ENCODE measurements at regions not wholly inside any gene's neighbourhood (a gene's known extent, or its start where the extent isn't known, plus 50 kb on each side); places are given as distances from the start of the nearest gene placed in this dataset.
"Not testable (repeated sequence)": the region's sequence is repeated elsewhere in the genome, so short reads cannot be mapped to it uniquely, and the experiment has no call there.

- Histone ChIP-seq H3K4me3 (replicated peaks; ENCODE audit: low read depth, low read length) (no peak overlapping the region), H3K36me3 (ENCODE audit: control insufficient read depth, insufficient read depth, low read length) (no peaks in the 10 kb centered on the region), H3K27me3 (replicated peaks; ENCODE audit: control insufficient read depth, insufficient read depth, low read length) (no peaks in the 10 kb centered on the region)
- no peak for TF ChIP-seq CTCF (IDR thresholded peaks at IDR 0.05; ENCODE audit: insufficient read depth, low read length, poor library complexity, severe bottlenecking)
- DNase-seq (ENCODE audit: extremely low read depth, insufficient read length), result no peak
Measured at GRCh38 chr13:33659894-33660293, 158.1 kb upstream of the RFC3 start.

GRCh38 chr13:33662392-33662791, 155.6 kb upstream of the RFC3 start:
- no peak overlapping the region for H3K4me3 ChIP-seq (replicated peaks; ENCODE audit: low read depth, low read length)
- no peaks in the 10 kb centered on the region for H3K36me3 ChIP-seq (ENCODE audit: control insufficient read depth, insufficient read depth, low read length)
- no peaks in the 10 kb centered on the region for H3K27me3 ChIP-seq (replicated peaks; ENCODE audit: control insufficient read depth, insufficient read depth, low read length)
- TF ChIP-seq CTCF (IDR thresholded peaks at IDR 0.05; ENCODE audit: insufficient read depth, low read length, poor library complexity, severe bottlenecking), result no peak
- no peak for DNase-seq (ENCODE audit: extremely low read depth, insufficient read length)

GRCh38 chr13:33665626-33666175, 152.2 kb upstream of the RFC3 start:
- H3K4me3 ChIP-seq (replicated peaks; ENCODE audit: low read depth, low read length), result no peak overlapping the region
- no peaks in the 10 kb centered on the region for H3K36me3 ChIP-seq (ENCODE audit: control insufficient read depth, insufficient read depth, low read length)
- no peak for TF ChIP-seq CTCF (IDR thresholded peaks at IDR 0.05; ENCODE audit: insufficient read depth, low read length, poor library complexity, severe bottlenecking)
- no peaks in the 10 kb centered on the region for H3K27me3 ChIP-seq (replicated peaks; ENCODE audit: control insufficient read depth, insufficient read depth, low read length)
- no peak for DNase-seq (ENCODE audit: extremely low read depth, insufficient read length)

- TF ChIP-seq CTCF (IDR thresholded peaks at IDR 0.05; ENCODE audit: insufficient read depth, low read length, poor library complexity, severe bottlenecking), result no peak
- H3K27me3 ChIP-seq (replicated peaks; ENCODE audit: control insufficient read depth, insufficient read depth, low read length), result no peaks in the 10 kb centered on the region
- H3K4me3 ChIP-seq (replicated peaks; ENCODE audit: low read depth, low read length), result no peak overlapping the region
- H3K36me3 ChIP-seq (ENCODE audit: control insufficient read depth, insufficient read depth, low read length), result no peaks in the 10 kb centered on the region
- no peak for DNase-seq (ENCODE audit: extremely low read depth, insufficient read length)
Measured at GRCh38 chr13:33671560-33671959, 146.4 kb upstream of the RFC3 start.

- not testable (repeated sequence) for H3K36me3 ChIP-seq (ENCODE audit: control insufficient read depth, insufficient read depth, low read length); DNase-seq (ENCODE audit: extremely low read depth, insufficient read length); H3K4me3 ChIP-seq (replicated peaks; ENCODE audit: low read depth, low read length); H3K27me3 ChIP-seq (replicated peaks; ENCODE audit: control insufficient read depth, insufficient read depth, low read length)
Measured at GRCh38 chr13:33672022-33672421, 145.9 kb upstream of the RFC3 start.

GRCh38 chr13:33676045-33676989, 141.6 kb upstream of the RFC3 start:
- Histone ChIP-seq H3K36me3 (ENCODE audit: control insufficient read depth, insufficient read depth, low read length) (no peaks in the 10 kb centered on the region; the same call in none of the 2 replicates), H3K27me3 (replicated peaks; ENCODE audit: control insufficient read depth, insufficient read depth, low read length) (no peaks in the 10 kb centered on the region), H3K4me3 (replicated peaks; ENCODE audit: low read depth, low read length) (no peak overlapping the region)
- DNase-seq (ENCODE audit: extremely low read depth, insufficient read length), result no peak
- TF ChIP-seq CTCF (IDR thresholded peaks at IDR 0.05; ENCODE audit: insufficient read depth, low read length, poor library complexity, severe bottlenecking), result no peak

All from GM06990 (cell line).